ENCODE measurements at regions not wholly inside any gene's neighbourhood (a gene's known extent, or its start where the extent isn't known, plus 50 kb on each side); places are given as distances from the start of the nearest gene placed in this dataset.

GRCh38 chr20:48222595-48223180 lies 437.4 kb upstream of the SULF2 start:
- ATAC-seq (no peak), DNase-seq (ENCODE audit: low spot score) (no peak)
- TF ChIP-seq, protein P1, sequence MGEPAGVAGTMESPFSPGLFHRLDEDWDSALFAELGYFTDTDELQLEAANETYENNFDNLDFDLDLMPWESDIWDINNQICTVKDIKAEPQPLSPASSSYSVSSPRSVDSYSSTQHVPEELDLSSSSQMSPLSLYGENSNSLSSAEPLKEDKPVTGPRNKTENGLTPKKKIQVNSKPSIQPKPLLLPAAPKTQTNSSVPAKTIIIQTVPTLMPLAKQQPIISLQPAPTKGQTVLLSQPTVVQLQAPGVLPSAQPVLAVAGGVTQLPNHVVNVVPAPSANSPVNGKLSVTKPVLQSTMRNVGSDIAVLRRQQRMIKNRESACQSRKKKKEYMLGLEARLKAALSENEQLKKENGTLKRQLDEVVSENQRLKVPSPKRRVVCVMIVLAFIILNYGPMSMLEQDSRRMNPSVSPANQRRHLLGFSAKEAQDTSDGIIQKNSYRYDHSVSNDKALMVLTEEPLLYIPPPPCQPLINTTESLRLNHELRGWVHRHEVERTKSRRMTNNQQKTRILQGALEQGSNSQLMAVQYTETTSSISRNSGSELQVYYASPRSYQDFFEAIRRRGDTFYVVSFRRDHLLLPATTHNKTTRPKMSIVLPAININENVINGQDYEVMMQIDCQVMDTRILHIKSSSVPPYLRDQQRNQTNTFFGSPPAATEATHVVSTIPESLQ (CRISPR knock-in tag; IDR thresholded peaks at IDR 0.05), result no peak
- TF ChIP-seq, protein P2, sequence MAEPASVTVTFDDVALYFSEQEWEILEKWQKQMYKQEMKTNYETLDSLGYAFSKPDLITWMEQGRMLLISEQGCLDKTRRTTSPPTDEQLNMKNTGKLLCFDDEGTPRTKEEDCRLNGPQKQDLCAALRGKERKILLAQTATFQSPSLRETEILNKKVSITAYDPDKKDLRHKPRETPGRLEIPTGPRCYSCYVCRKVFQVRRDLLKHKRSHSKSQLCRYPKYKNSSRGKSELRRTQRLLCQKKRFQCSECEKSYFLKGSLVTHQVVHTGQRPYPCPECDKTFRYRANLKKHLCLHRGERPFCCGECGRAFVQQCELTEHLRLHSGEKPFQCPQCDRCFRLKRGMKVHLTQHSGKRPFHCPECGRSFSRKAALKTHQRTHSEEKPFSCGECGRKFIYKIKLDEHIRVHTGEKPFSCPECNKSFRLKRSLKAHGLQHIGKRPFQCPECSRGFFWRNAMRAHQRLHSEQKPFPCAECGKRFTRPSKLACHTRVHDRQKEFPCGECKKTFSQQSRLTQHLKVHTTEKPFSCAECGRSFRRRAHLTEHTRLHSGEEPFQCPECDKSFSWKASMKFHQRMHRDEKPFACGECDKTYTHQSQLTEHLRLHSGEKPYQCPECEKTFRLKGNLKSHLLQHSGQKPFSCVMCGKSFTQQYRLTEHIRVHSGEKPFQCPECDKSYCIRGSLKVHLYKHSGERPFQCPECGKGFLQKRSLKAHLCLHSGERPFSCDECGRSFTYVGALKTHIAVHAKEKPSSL (CRISPR knock-in tag; conservative IDR thresholded peaks at IDR 0.05), result no peak
- TF ChIP-seq ETV6 (CRISPR knock-in tag; IDR thresholded peaks at IDR 0.05), result no peak
- TF ChIP-seq CREM (CRISPR knock-in tag; IDR thresholded peaks at IDR 0.05), result no peak
- no peak for TF ChIP-seq ZNF512 (CRISPR knock-in tag; IDR thresholded peaks at IDR 0.05; ENCODE audit: borderline replicate concordance)
- TF ChIP-seq MYBL2 (CRISPR knock-in tag; IDR thresholded peaks at IDR 0.05), result no peak
- TF ChIP-seq, protein P3, sequence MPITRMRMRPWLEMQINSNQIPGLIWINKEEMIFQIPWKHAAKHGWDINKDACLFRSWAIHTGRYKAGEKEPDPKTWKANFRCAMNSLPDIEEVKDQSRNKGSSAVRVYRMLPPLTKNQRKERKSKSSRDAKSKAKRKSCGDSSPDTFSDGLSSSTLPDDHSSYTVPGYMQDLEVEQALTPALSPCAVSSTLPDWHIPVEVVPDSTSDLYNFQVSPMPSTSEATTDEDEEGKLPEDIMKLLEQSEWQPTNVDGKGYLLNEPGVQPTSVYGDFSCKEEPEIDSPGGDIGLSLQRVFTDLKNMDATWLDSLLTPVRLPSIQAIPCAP (CRISPR knock-in tag; IDR thresholded peaks at IDR 0.05), result no peak
- no peak for TF ChIP-seq NR2C2 (CRISPR knock-in tag; IDR thresholded peaks at IDR 0.05)
- Mint-ChIP-seq H3K4me3 (no peak overlapping the region), H3K27me3 (ENCODE audit: low read depth) (no peaks in the 10 kb centered on the region), H3K4me1 (no peaks in the 10 kb centered on the region), H3K9me3 (peaks cover 5% of the 10 kb centered on the region), H3K36me3 (no peaks in the 10 kb centered on the region), H3K27ac (no peak overlapping the region)
- CTCF ChIA-PET, result interaction anchor here (1.0 to 1.1 kb wide), 2 partner anchors 436 to 1243 kb away, joined by 3 to 4 read pairs; no protein-coding TSS in a partner anchor
- POLR2A ChIA-PET, result no interaction called here

DNA sequence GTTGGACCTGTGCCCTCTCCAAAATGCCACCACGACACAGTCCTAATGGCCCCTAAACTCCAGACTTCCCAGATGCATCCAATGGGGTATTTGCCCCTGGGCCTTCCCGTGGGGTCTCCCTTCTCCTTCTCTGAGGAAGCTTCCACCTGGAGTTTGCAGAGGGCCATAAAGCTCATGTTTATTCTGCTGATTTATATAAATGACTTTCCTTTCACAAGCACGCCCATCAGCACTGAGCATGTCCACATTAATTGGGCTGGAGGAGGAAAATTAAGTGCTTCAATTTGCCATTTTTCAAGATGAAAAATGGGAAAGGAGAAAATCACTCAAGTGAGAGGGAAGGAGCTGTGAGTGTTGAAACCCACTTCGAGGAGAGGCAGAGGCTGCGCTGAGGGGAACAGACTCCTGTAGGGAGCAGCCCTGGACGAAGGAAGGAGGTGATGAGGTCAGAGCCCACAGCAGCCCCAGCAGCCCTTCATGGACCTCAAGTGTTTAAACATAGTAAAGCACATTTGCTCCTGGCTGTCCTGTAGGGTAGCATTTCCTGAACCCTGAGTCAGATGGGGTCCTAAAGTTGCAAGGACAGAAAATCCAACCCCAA lies 434.9 kb upstream of the SULF2 start:
- H3K4me1 Mint-ChIP-seq, result peaks cover 4% of the 10 kb centered on the region; the same call in 1 of the 2 replicates
- peaks cover 5% of the 10 kb centered on the region for H3K9me3 Mint-ChIP-seq
- POLR2A ChIA-PET, result interaction anchor here (0.6 kb wide), 1 partner anchor 155 kb away, joined by 3 read pairs; no protein-coding TSS in a partner anchor
- TF ChIP-seq SOX15 (CRISPR knock-in tag; IDR thresholded peaks at IDR 0.05) (no peak), ZNF317 (CRISPR knock-in tag; IDR thresholded peaks at IDR 0.05; ENCODE audit: borderline replicate concordance, low read depth) (no peak), ERG (CRISPR knock-in tag; IDR thresholded peaks at IDR 0.05) (no peak)
- CTCF ChIA-PET, result interaction anchor here (0.7 to 1.5 kb wide), 2 partner anchors 117 to 400 kb away, joined by 4 to 11 read pairs; no protein-coding TSS in a partner anchor
- ATAC-seq, result no peak
- H3K27ac Mint-ChIP-seq, result no peak overlapping the region
- no peak for DNase-seq (ENCODE audit: low spot score)
- H3K4me3 Mint-ChIP-seq, result no peak overlapping the region
- no peaks in the 10 kb centered on the region for H3K36me3 Mint-ChIP-seq
- H3K27me3 Mint-ChIP-seq (ENCODE audit: low read depth), result no peaks in the 10 kb centered on the region

- DNase-seq (ENCODE audit: low spot score), result no peak
- CTCF ChIA-PET, result no interaction called here
- Mint-ChIP-seq H3K27me3 (ENCODE audit: low read depth) (no peaks in the 10 kb centered on the region), H3K4me3 (no peak overlapping the region), H3K36me3 (no peaks in the 10 kb centered on the region), H3K4me1 (peaks cover 6% of the 10 kb centered on the region; the same call in 1 of the 2 replicates), H3K27ac (no peak overlapping the region), H3K9me3 (peaks cover 5% of the 10 kb centered on the region)
- TF ChIP-seq ZNF232 (CRISPR knock-in tag; IDR thresholded peaks at IDR 0.05) (no peak), GTF2I (CRISPR knock-in tag; conservative IDR thresholded peaks at IDR 0.05) (no peak), ETV6 (CRISPR knock-in tag; IDR thresholded peaks at IDR 0.05) (no peak), PRRX2 (CRISPR knock-in tag; IDR thresholded peaks at IDR 0.05) (no peak), RORB (CRISPR knock-in tag; IDR thresholded peaks at IDR 0.05) (no peak), SMAD4 (CRISPR knock-in tag; IDR thresholded peaks at IDR 0.05) (no peak)
- TF ChIP-seq, protein P4, sequence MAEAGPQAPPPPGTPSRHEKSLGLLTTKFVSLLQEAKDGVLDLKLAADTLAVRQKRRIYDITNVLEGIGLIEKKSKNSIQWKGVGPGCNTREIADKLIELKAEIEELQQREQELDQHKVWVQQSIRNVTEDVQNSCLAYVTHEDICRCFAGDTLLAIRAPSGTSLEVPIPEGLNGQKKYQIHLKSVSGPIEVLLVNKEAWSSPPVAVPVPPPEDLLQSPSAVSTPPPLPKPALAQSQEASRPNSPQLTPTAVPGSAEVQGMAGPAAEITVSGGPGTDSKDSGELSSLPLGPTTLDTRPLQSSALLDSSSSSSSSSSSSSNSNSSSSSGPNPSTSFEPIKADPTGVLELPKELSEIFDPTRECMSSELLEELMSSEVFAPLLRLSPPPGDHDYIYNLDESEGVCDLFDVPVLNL (CRISPR knock-in tag; IDR thresholded peaks at IDR 0.05; ENCODE audit: borderline replicate concordance, low read depth), result no peak
- ATAC-seq, result no peak
- POLR2A ChIA-PET, result no interaction called here
Observed at GRCh38 chr20:48219306-48219705, 434.0 kb upstream of the SULF2 start.
